Activated CD4-positive, alpha-beta T cell treated with anti-CD3 and anti-CD28 coated beads, Interleukin-2, amount 50 U/mL, for 4 hours (primary cell): ENCODE measurements at regions not wholly inside any gene's neighbourhood (a gene's known extent, or its start where the extent isn't known, plus 50 kb on each side); places are given as distances from the start of the nearest gene placed in this dataset.
"Not testable (repeated sequence)": the region's sequence is repeated elsewhere in the genome, so short reads cannot be mapped to it uniquely, and the experiment has no call there.

Source experiments
- DNase-seq, 2 experiments: peaks; one replicate each; pipeline ENCODE4 v3.0.0-alpha.2; 2020

- DNase-seq: no peak
Measured at GRCh38 chr2:64924170-64924934, 64.8 kb upstream of the SLC1A4 start.

- not testable (repeated sequence) for DNase-seq
Measured at GRCh38 chr2:64925930-64926722, 63.1 kb upstream of the SLC1A4 start.

GRCh38 chr2:64928813-64929212 lies 60.4 kb upstream of the SLC1A4 start:
- no peak for DNase-seq

GRCh38 chr2:64929333-64929732 lies 59.9 kb upstream of the SLC1A4 start:
- DNase-seq: no peak

- DNase-seq: no peak
Measured at GRCh38 chr2:64930258-64930671, 58.9 kb upstream of the SLC1A4 start.

GRCh38 chr2:64931246-64932115 lies 57.7 kb upstream of the SLC1A4 start:
- no peak for DNase-seq

- no peak for DNase-seq
Measured at GRCh38 chr2:64932116-64932370, 57.2 kb upstream of the SLC1A4 start.

GRCh38 chr2:64932371-64933216 lies 56.6 kb upstream of the SLC1A4 start:
- no peak for DNase-seq

GRCh38 chr2:64934530-64934929 lies 54.7 kb upstream of the SLC1A4 start:
- no peak for DNase-seq

- no peak for DNase-seq
Measured at GRCh38 chr2:64936809-64937208, 52.4 kb upstream of the SLC1A4 start.

GRCh38 chr2:64937314-64937686 lies 51.9 kb upstream of the SLC1A4 start:
- DNase-seq: not testable (repeated sequence)

GRCh38 chr2:64937687-64938491 lies 51.3 kb upstream of the SLC1A4 start:
- no peak for DNase-seq

GRCh38 chr2:64938607-64939285 lies 50.5 kb upstream of the SLC1A4 start:
- DNase-seq: no peak

- DNase-seq: no peak
Measured at GRCh38 chr2:64939332-64939917, 49.8 kb upstream of the SLC1A4 start.
